ENCODE measurements at regions not wholly inside any gene's neighbourhood (a gene's known extent, or its start where the extent isn't known, plus 50 kb on each side); places are given as distances from the start of the nearest gene placed in this dataset.

GRCh38 chr4:60016971-60017370 lies 1183.2 kb upstream of the ADGRL3 start:
- H3K9me1 ChIP-seq (replicated peaks; ENCODE audit: control insufficient read depth, extremely low read depth, insufficient read depth, low read length), result no peaks in the 10 kb centered on the region
- no peak overlapping the region for H3K4me2 ChIP-seq (ENCODE audit: insufficient read depth, low read length)
- intact Hi-C loops (cut with micrococcal nuclease) (no loop called here), dilution Hi-C loops (cut with MboI; ENCODE audit: extremely low pct_ligation_motif_present, low sequenced_read_pairs) (no loop called here)
- no peak overlapping the region for H3K4me3 ChIP-seq (replicated peaks in 1 of 3; ENCODE audit: insufficient read depth in 1 of 3, low read depth in 1 of 3, low read length in 3 of 3)
- ChIA-PET POLR2A (no interaction called here), CTCF (no interaction called here)
- FAIRE-seq (no peak), DNase-seq (ENCODE audit: low read depth, low spot score) (no peak)
- H3K27me3 ChIP-seq (ENCODE audit: control insufficient read depth in 2 of 2, insufficient read depth in 2 of 2, low read length in 2 of 2), result no peaks in the 10 kb centered on the region
- H3K36me3 ChIP-seq (ENCODE audit: control insufficient read depth in 2 of 2, extremely low read depth in 1 of 2, insufficient read depth in 2 of 2, low read length in 2 of 2), result no peaks in the 10 kb centered on the region
- no peaks in the 10 kb centered on the region for H4K20me1 ChIP-seq (replicated peaks; ENCODE audit: control insufficient read depth, extremely low read depth, insufficient read depth, low read length)
- no peaks in the 10 kb centered on the region for H3K4me1 ChIP-seq (ENCODE audit: control insufficient read depth, extremely low read depth, insufficient read depth, low read length)
- BruUV-seq (replicated peaks), result no TSS peak
- TF ChIP-seq POLR2A (IDR thresholded peaks at IDR 0.05; ENCODE audit: low read depth, low read length), result no peak
- no peak for TF ChIP-seq EZH2 (IDR thresholded peaks at IDR 0.05; ENCODE audit: borderline replicate concordance, low read depth, low read length, severe bottlenecking)
- no peak for TF ChIP-seq GATA2 (IDR thresholded peaks at IDR 0.05; ENCODE audit: insufficient read depth, insufficient read length, low read depth, low read length)
- no peak for TF ChIP-seq MAX (IDR thresholded peaks at IDR 0.05; ENCODE audit: insufficient read depth, insufficient read length)
- TF ChIP-seq CTCF (IDR thresholded peaks at IDR 0.05; ENCODE audit: extremely low read depth in 1 of 2, insufficient read depth in 1 of 2, low read depth in 1 of 2, low read length in 2 of 2), result no peak
- no peak overlapping the region for H3K27ac ChIP-seq (ENCODE audit: insufficient read depth, low read depth, low read length)
- H3K79me2 ChIP-seq (ENCODE audit: control insufficient read depth, insufficient read depth, low read length), result no peaks in the 10 kb centered on the region
- H2AFZ ChIP-seq (ENCODE audit: low read depth, low read length), result no peak overlapping the region
- no peaks in the 10 kb centered on the region for H3K9me3 ChIP-seq (replicated peaks; ENCODE audit: control insufficient read depth, insufficient read depth, low read length)
- no peak overlapping the region for H3K9ac ChIP-seq (replicated peaks; ENCODE audit: extremely low read depth, insufficient read depth, low read length)

- H4K20me1 ChIP-seq (replicated peaks; ENCODE audit: control insufficient read depth, extremely low read depth, insufficient read depth, low read length), result no peaks in the 10 kb centered on the region
- no peak overlapping the region for H3K9ac ChIP-seq (replicated peaks; ENCODE audit: extremely low read depth, insufficient read depth, low read length)
- H3K27me3 ChIP-seq (ENCODE audit: control insufficient read depth in 2 of 2, insufficient read depth in 2 of 2, low read length in 2 of 2), result no peaks in the 10 kb centered on the region
- no peak overlapping the region for H3K4me2 ChIP-seq (ENCODE audit: insufficient read depth, low read length)
- dilution Hi-C loops (cut with MboI; ENCODE audit: extremely low pct_ligation_motif_present, low sequenced_read_pairs) (no loop called here), intact Hi-C loops (cut with micrococcal nuclease) (no loop called here)
- FAIRE-seq (no peak), DNase-seq (ENCODE audit: low read depth, low spot score) (no peak)
- POLR2A ChIA-PET, result no interaction called here
- H3K4me3 ChIP-seq (replicated peaks in 1 of 3; ENCODE audit: insufficient read depth in 1 of 3, low read depth in 1 of 3, low read length in 3 of 3), result no peak overlapping the region
- no peaks in the 10 kb centered on the region for H3K4me1 ChIP-seq (ENCODE audit: control insufficient read depth, extremely low read depth, insufficient read depth, low read length)
- H3K36me3 ChIP-seq (ENCODE audit: control insufficient read depth in 2 of 2, extremely low read depth in 1 of 2, insufficient read depth in 2 of 2, low read length in 2 of 2), result no peaks in the 10 kb centered on the region
- BruUV-seq (replicated peaks), result no TSS peak
- H3K27ac ChIP-seq (ENCODE audit: insufficient read depth, low read depth, low read length), result no peak overlapping the region
- no peaks in the 10 kb centered on the region for H3K9me1 ChIP-seq (replicated peaks; ENCODE audit: control insufficient read depth, extremely low read depth, insufficient read depth, low read length)
- H3K79me2 ChIP-seq (ENCODE audit: control insufficient read depth, insufficient read depth, low read length), result no peaks in the 10 kb centered on the region
- CTCF ChIA-PET, result no interaction called here
- TF ChIP-seq GATA2 (IDR thresholded peaks at IDR 0.05; ENCODE audit: insufficient read depth, insufficient read length, low read depth, low read length), result no peak
- TF ChIP-seq FOS (IDR thresholded peaks at IDR 0.05; ENCODE audit: borderline replicate concordance, insufficient read depth, low read length), result no peak
- TF ChIP-seq JUN (IDR thresholded peaks at IDR 0.05; ENCODE audit: borderline replicate concordance, insufficient read depth, insufficient read length, low read depth), result no peak
- no peak for TF ChIP-seq MAX (IDR thresholded peaks at IDR 0.05; ENCODE audit: insufficient read depth, insufficient read length)
- no peak for TF ChIP-seq POLR2AphosphoS5 (IDR thresholded peaks at IDR 0.05; ENCODE audit: insufficient read depth, low read depth, low read length)
- no peak for TF ChIP-seq POLR2A (IDR thresholded peaks at IDR 0.05; ENCODE audit: low read depth, low read length)
- no peak for TF ChIP-seq EZH2 (IDR thresholded peaks at IDR 0.05; ENCODE audit: borderline replicate concordance, low read depth, low read length, severe bottlenecking)
- TF ChIP-seq CTCF (IDR thresholded peaks at IDR 0.05; ENCODE audit: extremely low read depth in 1 of 2, insufficient read depth in 1 of 2, low read depth in 1 of 2, low read length in 2 of 2), result no peak
- no peak for TF ChIP-seq MYC (IDR thresholded peaks at IDR 0.05; ENCODE audit: low read depth, low read length)
- no peaks in the 10 kb centered on the region for H3K9me3 ChIP-seq (replicated peaks; ENCODE audit: control insufficient read depth, insufficient read depth, low read length)
- no peak overlapping the region for H2AFZ ChIP-seq (ENCODE audit: low read depth, low read length)
Observed at GRCh38 chr4:60019180-60019579, 1180.9 kb upstream of the ADGRL3 start.
